Sigmoid colon (tissue), 4 donors: ENCODE measurements at regions not wholly inside any gene's neighbourhood (a gene's known extent, or its start where the extent isn't known, plus 50 kb on each side); places are given as distances from the start of the nearest gene placed in this dataset.

ENCODE experiments used
- POLR2A ChIP-seq, 2 donors: fragments of 450-650 bp; IDR thresholded peaks; one replicate each; pipeline ENCODE4 v1.6.1; 2016; ENCODE audit warnings: antibody characterized with exemption in 2 of 2, mild to moderate bottlenecking in 2 of 2, moderate library complexity in 2 of 2
- POLR2AphosphoS5 ChIP-seq, 4 donors: sonication (generic); formaldehyde crosslinking; IDR thresholded peaks; one replicate each; pipeline ENCODE4 v1.6.1; 2017; ENCODE audit warnings: antibody characterized with exemption in 4 of 4
- TF ChIP-seq, protein P1 (sequence below), 4 experiments: fragments of 450-650 bp in 3 of 4; fragments of 200-600 bp in 1 of 4; IDR thresholded peaks; one replicate each; pipeline ENCODE4 v1.5.1; 2016 to 2019; ENCODE audit warnings: antibody characterized with exemption in 4 of 4, mild to moderate bottlenecking in 3 of 4, moderate library complexity in 2 of 4

DNA sequence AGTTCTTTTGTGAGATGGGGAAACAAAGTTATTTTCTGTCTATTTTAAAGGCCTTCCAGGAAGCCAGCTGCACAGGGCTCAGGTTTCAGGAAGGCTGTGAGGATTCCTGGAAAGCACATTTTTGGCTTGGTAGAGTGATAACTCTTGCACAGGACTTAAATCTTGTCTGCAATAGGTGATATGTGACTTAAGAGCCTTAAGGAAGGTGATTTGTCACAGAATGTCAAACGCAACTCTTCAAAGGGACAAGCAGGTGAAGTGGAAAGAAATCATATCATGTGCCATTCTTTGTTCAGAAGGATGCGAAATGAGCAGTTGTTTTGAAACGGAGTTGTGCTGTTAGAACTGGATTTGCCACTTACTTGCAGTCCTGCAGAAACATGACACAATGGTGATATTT, 459.3 kb downstream of the MAT2B start:
- TF ChIP-seq, protein P1, sequence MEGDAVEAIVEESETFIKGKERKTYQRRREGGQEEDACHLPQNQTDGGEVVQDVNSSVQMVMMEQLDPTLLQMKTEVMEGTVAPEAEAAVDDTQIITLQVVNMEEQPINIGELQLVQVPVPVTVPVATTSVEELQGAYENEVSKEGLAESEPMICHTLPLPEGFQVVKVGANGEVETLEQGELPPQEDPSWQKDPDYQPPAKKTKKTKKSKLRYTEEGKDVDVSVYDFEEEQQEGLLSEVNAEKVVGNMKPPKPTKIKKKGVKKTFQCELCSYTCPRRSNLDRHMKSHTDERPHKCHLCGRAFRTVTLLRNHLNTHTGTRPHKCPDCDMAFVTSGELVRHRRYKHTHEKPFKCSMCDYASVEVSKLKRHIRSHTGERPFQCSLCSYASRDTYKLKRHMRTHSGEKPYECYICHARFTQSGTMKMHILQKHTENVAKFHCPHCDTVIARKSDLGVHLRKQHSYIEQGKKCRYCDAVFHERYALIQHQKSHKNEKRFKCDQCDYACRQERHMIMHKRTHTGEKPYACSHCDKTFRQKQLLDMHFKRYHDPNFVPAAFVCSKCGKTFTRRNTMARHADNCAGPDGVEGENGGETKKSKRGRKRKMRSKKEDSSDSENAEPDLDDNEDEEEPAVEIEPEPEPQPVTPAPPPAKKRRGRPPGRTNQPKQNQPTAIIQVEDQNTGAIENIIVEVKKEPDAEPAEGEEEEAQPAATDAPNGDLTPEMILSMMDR (IDR thresholded peaks at IDR 0.05), result no peak
- TF ChIP-seq POLR2AphosphoS5 (IDR thresholded peaks at IDR 0.05), result no peak
- TF ChIP-seq POLR2A (IDR thresholded peaks at IDR 0.05), result no peak
